CD14-positive monocyte (primary cell): ENCODE measurements at regions not wholly inside any gene's neighbourhood (a gene's known extent, or its start where the extent isn't known, plus 50 kb on each side); places are given as distances from the start of the nearest gene placed in this dataset.
A peak's percentile ranks its signal among the peaks of the same experiment; 100 is the strongest.

Experiments
- DNase-seq, 3 donors: peaks; one replicate each; pipeline ENCODE4 v3.0.0-alpha.2; 2011 to 2022
- H2AFZ ChIP-seq: 2 replicates; pipeline ENCODE4 v1.6.0; 2012; ENCODE audit warnings: mild to moderate bottlenecking, low read depth, low read length, inconsistent platforms; ENCODE audit not compliant: insufficient read depth, poor library complexity, severe bottlenecking
- H3K27ac ChIP-seq, 2 donors: 1 replicate in 1 of 2; 2 replicates in 1 of 2; pipeline ENCODE4 v1.5.1; 2012 to 2013; ENCODE audit warnings: low read length in 2 of 2, control low read depth in 1 of 2, inconsistent platforms in 1 of 2, low read depth in 1 of 2, mild to moderate bottlenecking in 1 of 2
- H3K27me3 ChIP-seq, 2 donors: one replicate each; pipeline versions ENCODE4 v1.6.0 to v1.6.1; 2011 to 2013; ENCODE audit warnings: low read length in 2 of 2; ENCODE audit not compliant: control insufficient read depth in 2 of 2, insufficient read depth in 2 of 2
- H3K36me3 ChIP-seq, 2 donors: replicated peaks in 1 of 2; 1 replicate in 1 of 2; 2 replicates in 1 of 2; pipeline versions ENCODE4 v1.5.1 to v1.6.1; 2012 to 2013; ENCODE audit warnings: low read length in 2 of 2, control low read depth in 1 of 2, inconsistent platforms in 1 of 2, mild to moderate bottlenecking in 1 of 2; ENCODE audit not compliant: insufficient read depth in 2 of 2, control insufficient read depth in 1 of 2
- H3K4me1 ChIP-seq, 2 donors: 1 replicate in 1 of 2; 2 replicates in 1 of 2; pipeline versions ENCODE4 v1.5.1 to v1.6.1; 2012 to 2013; ENCODE audit warnings: low read length in 2 of 2, control low read depth in 1 of 2, inconsistent platforms in 1 of 2, mild to moderate bottlenecking in 1 of 2, moderate library complexity in 1 of 2; ENCODE audit not compliant: insufficient read depth in 2 of 2, control insufficient read depth in 1 of 2
- H3K4me2 ChIP-seq: replicated peaks from 2 replicates; pipeline ENCODE3; 2012; ENCODE audit warnings: low read length, moderate library complexity, mild to moderate bottlenecking; ENCODE audit not compliant: poor library complexity, severe bottlenecking; ENCODE audit errors: extremely low read depth
- H3K4me3 ChIP-seq, 3 experiments: fragments of 200-600 bp in 1 of 3; sonication (generic) in 1 of 3; replicated peaks in 1 of 3; 1 replicate in 2 of 3; 2 replicates in 1 of 3; pipeline ENCODE4 v1.5.1; 2011 to 2013; ENCODE audit warnings: low read length in 3 of 3, mild to moderate bottlenecking in 3 of 3, control low read depth in 2 of 3, low read depth in 2 of 3, inconsistent platforms in 1 of 3, moderate library complexity in 1 of 3
- H3K79me2 ChIP-seq: 2 replicates; pipeline ENCODE4 v1.6.0; 2012; ENCODE audit warnings: mild to moderate bottlenecking, control low read depth, inconsistent platforms, low read length, moderate library complexity; ENCODE audit not compliant: insufficient read depth
- H3K9ac ChIP-seq: 2 replicates; pipeline ENCODE4 v1.6.0; 2017; ENCODE audit warnings: low read length, mild to moderate bottlenecking; ENCODE audit not compliant: insufficient read depth, poor library complexity, severe bottlenecking
- H3K9me3 ChIP-seq, 2 donors: replicated peaks in 1 of 2; 1 replicate in 1 of 2; 2 replicates in 1 of 2; pipeline versions ENCODE4 v1.5.1 to v1.6.1; 2012 to 2013; ENCODE audit warnings: low read length in 2 of 2, control low read depth in 1 of 2; ENCODE audit not compliant: control insufficient read depth in 1 of 2, insufficient read depth in 1 of 2
- H4K20me1 ChIP-seq: 2 replicates; pipeline ENCODE4 v1.6.0; 2012; ENCODE audit warnings: mild to moderate bottlenecking, low read length, control low read depth, moderate library complexity; ENCODE audit not compliant: insufficient read depth
- H3K27ac Mint-ChIP-seq, 7 donors: one replicate each; pipeline ENCODE4 v1.8.0; 2020; ENCODE audit warnings: mild to moderate bottlenecking in 7 of 7, mixed read lengths in 7 of 7, moderate library complexity in 6 of 7, inconsistent platforms in 2 of 7
- H3K27me3 Mint-ChIP-seq, 3 donors: one replicate each; pipeline ENCODE4 v1.8.0; 2021 to 2022; ENCODE audit warnings: low read depth in 3 of 3, mild to moderate bottlenecking in 3 of 3, mixed read lengths in 3 of 3, moderate library complexity in 3 of 3, inconsistent platforms in 1 of 3
- H3K36me3 Mint-ChIP-seq, 2 donors: one replicate each; pipeline ENCODE4 v1.8.0; 2020; ENCODE audit warnings: mixed read lengths in 2 of 2, inconsistent platforms in 1 of 2, mild to moderate bottlenecking in 1 of 2
- H3K4me1 Mint-ChIP-seq: one replicate; pipeline ENCODE4 v1.8.0; 2020; ENCODE audit warnings: mild to moderate bottlenecking, mixed read lengths
- H3K4me3 Mint-ChIP-seq, 2 donors: one replicate each; pipeline ENCODE4 v1.8.0; 2020; ENCODE audit warnings: mild to moderate bottlenecking in 2 of 2, mixed read lengths in 2 of 2, moderate library complexity in 1 of 2
- H3K9me3 Mint-ChIP-seq, 7 donors: one replicate each; pipeline ENCODE4 v1.8.0; 2020 to 2022; ENCODE audit warnings: mixed read lengths in 7 of 7, mild to moderate bottlenecking in 6 of 7, moderate library complexity in 6 of 7, inconsistent platforms in 2 of 7
- WGBS: methylation state at CpG from one replicate; pipeline ENCODE4 v1.1.5; 2013; ENCODE audit warnings: missing lambda C conversion rate; ENCODE audit not compliant: insufficient coverage; 5-methylcytosine and 5-hydroxymethylcytosine counted together
- intact Hi-C, 2 donors: fragments of 100-400 bp; cut with micrococcal nuclease; formaldehyde crosslinking; loops; one replicate each; pipeline versions ENCODE4 v1.15.0 to v1.15.1; 2023
- TF ChIP-seq, protein P1 (sequence below): fragments of 200-600 bp; IDR thresholded peaks from one replicate; pipeline ENCODE4 v1.8.0; 2022; ENCODE audit warnings: antibody characterized with exemption, mild to moderate bottlenecking

GRCh38 chr10:62492870-62493180 is 118.7 kb downstream of the ZNF365 start:
- Histone ChIP-seq H3K36me3 (no peaks in the 10 kb centered on the region), H3K27ac (peak overlapping the region; percentile 65 to 68), H2AFZ (no peak overlapping the region), H4K20me1 (no peaks in the 10 kb centered on the region), H3K4me3 (peak overlapping the region in 1 of 3 experiments; percentile 44), H3K4me2 (peak overlapping the region; percentile 22), H3K79me2 (no peaks in the 10 kb centered on the region), H3K4me1 (peaks cover 46 to 56% of the 10 kb centered on the region in 2 donors), H3K9ac (no peak overlapping the region), H3K9me3 (no peaks in the 10 kb centered on the region), H3K27me3 (no peaks in the 10 kb centered on the region)
- Mint-ChIP-seq H3K4me3 (peak overlapping the region; percentile 16 to 39), H3K27ac (peak overlapping the region; percentile 84 to 96 (median 93)), H3K27me3 (peaks cover 0 to 2% (median 0%) of the 10 kb centered on the region in 3 donors), H3K36me3 (no peaks in the 10 kb centered on the region), H3K9me3 (no peaks in the 10 kb centered on the region), H3K4me1 (peaks cover 54% of the 10 kb centered on the region)
- DNase-seq = no peak
- intact Hi-C loops = loop anchor here in 1 of 2 donors (10.0 kb wide), 1 partner anchor 48 kb away; no protein-coding TSS in a partner anchor
- 0% methylated on average over 3 of the region's 3 CpGs for WGBS
- TF ChIP-seq, protein P1, sequence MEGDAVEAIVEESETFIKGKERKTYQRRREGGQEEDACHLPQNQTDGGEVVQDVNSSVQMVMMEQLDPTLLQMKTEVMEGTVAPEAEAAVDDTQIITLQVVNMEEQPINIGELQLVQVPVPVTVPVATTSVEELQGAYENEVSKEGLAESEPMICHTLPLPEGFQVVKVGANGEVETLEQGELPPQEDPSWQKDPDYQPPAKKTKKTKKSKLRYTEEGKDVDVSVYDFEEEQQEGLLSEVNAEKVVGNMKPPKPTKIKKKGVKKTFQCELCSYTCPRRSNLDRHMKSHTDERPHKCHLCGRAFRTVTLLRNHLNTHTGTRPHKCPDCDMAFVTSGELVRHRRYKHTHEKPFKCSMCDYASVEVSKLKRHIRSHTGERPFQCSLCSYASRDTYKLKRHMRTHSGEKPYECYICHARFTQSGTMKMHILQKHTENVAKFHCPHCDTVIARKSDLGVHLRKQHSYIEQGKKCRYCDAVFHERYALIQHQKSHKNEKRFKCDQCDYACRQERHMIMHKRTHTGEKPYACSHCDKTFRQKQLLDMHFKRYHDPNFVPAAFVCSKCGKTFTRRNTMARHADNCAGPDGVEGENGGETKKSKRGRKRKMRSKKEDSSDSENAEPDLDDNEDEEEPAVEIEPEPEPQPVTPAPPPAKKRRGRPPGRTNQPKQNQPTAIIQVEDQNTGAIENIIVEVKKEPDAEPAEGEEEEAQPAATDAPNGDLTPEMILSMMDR = no peak

DNA sequence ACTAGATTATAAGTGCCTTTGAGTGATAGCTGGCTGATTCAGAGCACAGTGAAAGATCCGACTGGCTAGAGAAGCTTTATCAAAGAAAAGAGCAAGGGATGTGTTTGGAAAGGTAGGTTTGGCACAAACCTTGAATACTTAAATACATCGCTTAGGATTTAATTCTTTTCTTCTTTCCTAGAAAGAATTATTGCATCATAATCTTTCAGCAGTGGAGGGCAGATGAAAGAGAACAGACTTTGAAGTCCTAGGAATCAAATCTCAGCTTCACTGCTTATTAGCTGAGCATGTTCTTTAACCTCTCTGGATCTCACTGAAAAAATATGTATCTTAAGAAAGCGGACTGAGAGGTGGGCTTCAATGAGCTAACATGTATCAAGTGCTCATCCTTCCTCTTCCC is 122.8 kb downstream of the ZNF365 start:
- Histone ChIP-seq H3K4me1 (peaks cover 65 to 79% of the 10 kb centered on the region in 2 donors), H3K9ac (no peak overlapping the region), H3K27me3 (no peaks in the 10 kb centered on the region), H3K27ac (no peak overlapping the region), H3K36me3 (no peaks in the 10 kb centered on the region), H2AFZ (no peak overlapping the region), H3K79me2 (no peaks in the 10 kb centered on the region), H3K4me3 (no peak overlapping the region), H3K4me2 (no peak overlapping the region), H4K20me1 (no peaks in the 10 kb centered on the region), H3K9me3 (no peaks in the 10 kb centered on the region)
- WGBS = no CpG with 5 or more reads among the region's 3 CpGs
- DNase-seq = no peak
- intact Hi-C loops = loop anchor here in 1 of 2 donors (10.0 kb wide), 1 partner anchor 52 kb away; no protein-coding TSS in a partner anchor
- no peak overlapping the region for H3K4me3 Mint-ChIP-seq
- TF ChIP-seq, protein P1 = no peak
- H3K27ac Mint-ChIP-seq = peak overlapping the region in 1 of 7 donors; percentile 8
- H3K4me1 Mint-ChIP-seq = peaks cover 69% of the 10 kb centered on the region
- peaks cover 0 to 5% (median 0%) of the 10 kb centered on the region in 7 donors for H3K9me3 Mint-ChIP-seq
- H3K36me3 Mint-ChIP-seq = peaks cover 0 to 4% of the 10 kb centered on the region in 2 donors
- H3K27me3 Mint-ChIP-seq = peaks cover 0 to 2% (median 0%) of the 10 kb centered on the region in 3 donors
